ENCODE measurements at regions not wholly inside any gene's neighbourhood (a gene's known extent, or its start where the extent isn't known, plus 50 kb on each side); places are given as distances from the start of the nearest gene placed in this dataset.

DNA sequence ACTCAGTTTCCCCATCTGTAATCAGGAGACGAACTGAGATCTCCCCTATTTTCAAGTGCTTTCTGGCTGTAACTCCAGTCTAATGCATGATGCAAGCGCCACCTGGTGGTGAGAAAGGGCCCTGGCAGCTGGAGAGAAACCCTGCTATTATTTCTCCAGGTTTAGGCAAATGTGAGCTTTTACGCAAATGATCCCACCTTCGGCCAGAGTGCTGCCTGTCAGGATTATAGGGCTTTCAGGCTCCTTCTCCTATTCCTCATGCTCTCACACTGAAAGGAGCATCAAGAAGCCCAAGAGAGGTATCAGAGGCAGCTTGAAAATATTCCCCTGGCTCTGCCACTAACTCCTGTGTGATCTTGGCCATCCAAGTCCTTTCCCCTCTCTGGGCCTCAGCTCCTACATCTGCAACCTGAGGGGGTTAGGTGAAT, 93.9 kb upstream of the RASGRF1 start:
- Histone ChIP-seq H3K4me1 (no peaks in the 10 kb centered on the region), H3K4me3 (no peak overlapping the region), H3K9me3 (no peaks in the 10 kb centered on the region), H3K27ac (no peak overlapping the region), H3K36me3 (no peaks in the 10 kb centered on the region), H3K27me3 (no peaks in the 10 kb centered on the region)
- ATAC-seq, result peak in 3 of 4 donors; percentile 42 to 65 (median 50)
- WGBS, 4 donors, result 5 to 6% (median 6%) methylated on average over 4 of the region's 4 CpGs
- intact Hi-C loops (cut with DNase I), result loop anchor here (1.0 to 10.0 kb wide), 8 partner anchors 156 to 560 kb away; partner anchors contain the start of gene CHRNA3 (in 1 of the 10)
- DNase-seq, result peak; percentile 57 to 81 (median 70)
- no peak for TF ChIP-seq POLR2A (IDR thresholded peaks at IDR 0.05)
- TF ChIP-seq, protein P1, sequence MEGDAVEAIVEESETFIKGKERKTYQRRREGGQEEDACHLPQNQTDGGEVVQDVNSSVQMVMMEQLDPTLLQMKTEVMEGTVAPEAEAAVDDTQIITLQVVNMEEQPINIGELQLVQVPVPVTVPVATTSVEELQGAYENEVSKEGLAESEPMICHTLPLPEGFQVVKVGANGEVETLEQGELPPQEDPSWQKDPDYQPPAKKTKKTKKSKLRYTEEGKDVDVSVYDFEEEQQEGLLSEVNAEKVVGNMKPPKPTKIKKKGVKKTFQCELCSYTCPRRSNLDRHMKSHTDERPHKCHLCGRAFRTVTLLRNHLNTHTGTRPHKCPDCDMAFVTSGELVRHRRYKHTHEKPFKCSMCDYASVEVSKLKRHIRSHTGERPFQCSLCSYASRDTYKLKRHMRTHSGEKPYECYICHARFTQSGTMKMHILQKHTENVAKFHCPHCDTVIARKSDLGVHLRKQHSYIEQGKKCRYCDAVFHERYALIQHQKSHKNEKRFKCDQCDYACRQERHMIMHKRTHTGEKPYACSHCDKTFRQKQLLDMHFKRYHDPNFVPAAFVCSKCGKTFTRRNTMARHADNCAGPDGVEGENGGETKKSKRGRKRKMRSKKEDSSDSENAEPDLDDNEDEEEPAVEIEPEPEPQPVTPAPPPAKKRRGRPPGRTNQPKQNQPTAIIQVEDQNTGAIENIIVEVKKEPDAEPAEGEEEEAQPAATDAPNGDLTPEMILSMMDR (IDR thresholded peaks at IDR 0.05), result peak; percentile 89 to 99 (median 96)

DNA sequence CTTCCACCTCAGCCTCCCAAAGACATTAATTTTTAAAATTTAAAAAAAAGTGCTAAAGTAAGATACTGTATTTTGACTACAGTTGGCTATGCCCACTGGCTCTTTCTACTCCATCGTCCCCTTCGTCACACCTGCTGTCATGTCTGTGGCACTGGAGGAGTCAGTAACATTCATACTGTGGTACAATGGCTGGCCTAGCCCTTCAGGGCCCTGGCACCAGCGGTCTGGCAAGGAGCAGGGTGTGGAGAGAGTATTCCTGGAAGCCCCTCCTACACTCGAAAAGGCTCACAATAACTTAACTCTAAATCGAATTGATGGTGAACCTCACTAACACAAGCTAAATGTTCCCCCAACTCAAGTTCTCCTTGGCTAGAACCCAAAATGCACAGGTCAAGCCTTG, 89.7 kb upstream of the RASGRF1 start:
- Histone ChIP-seq H3K4me1 (no peaks in the 10 kb centered on the region), H3K27me3 (no peaks in the 10 kb centered on the region), H3K27ac (no peak overlapping the region), H3K9me3 (no peaks in the 10 kb centered on the region), H3K36me3 (no peaks in the 10 kb centered on the region), H3K4me3 (no peak overlapping the region)
- DNase-seq (no peak), ATAC-seq (no peak)
- intact Hi-C loops (cut with DNase I), result loop anchor here in 7 of 10 donors (5.0 to 10.0 kb wide), 5 partner anchors 266 to 556 kb away; partner anchors contain the start of gene CHRNA3 (in 1 of the 7)
- TF ChIP-seq, protein P1 (IDR thresholded peaks at IDR 0.05), result no peak
- no peak for TF ChIP-seq POLR2A (IDR thresholded peaks at IDR 0.05)
- WGBS, 4 donors, result 83 to 87% (median 86%) methylated on average over 5 of the region's 5 CpGs

- ATAC-seq (no peak), DNase-seq (no peak)
- Histone ChIP-seq H3K27me3 (no peaks in the 10 kb centered on the region), H3K9me3 (no peaks in the 10 kb centered on the region), H3K4me1 (no peaks in the 10 kb centered on the region), H3K4me3 (no peak overlapping the region), H3K36me3 (no peaks in the 10 kb centered on the region), H3K27ac (no peak overlapping the region)
- WGBS, 4 donors, result 81 to 90% (median 87%) methylated on average over 5 of the region's 5 CpGs
- no peak for TF ChIP-seq POLR2A (IDR thresholded peaks at IDR 0.05)
- TF ChIP-seq, protein P1 (IDR thresholded peaks at IDR 0.05), result no peak
- intact Hi-C loops (cut with DNase I), result no loop called here
Measured at GRCh38 chr15:79179597-79179996, 89.0 kb upstream of the RASGRF1 start.

GRCh38 chr15:79179108-79179561, 88.6 kb upstream of the RASGRF1 start:
- Histone ChIP-seq H3K27me3 (no peaks in the 10 kb centered on the region), H3K4me3 (no peak overlapping the region), H3K4me1 (no peaks in the 10 kb centered on the region), H3K9me3 (no peaks in the 10 kb centered on the region), H3K27ac (no peak overlapping the region), H3K36me3 (no peaks in the 10 kb centered on the region)
- TF ChIP-seq POLR2A (IDR thresholded peaks at IDR 0.05), result no peak
- TF ChIP-seq, protein P1 (IDR thresholded peaks at IDR 0.05), result no peak
- ATAC-seq (no peak), DNase-seq (no peak)
- WGBS, 4 donors, result 75 to 86% (median 78%) methylated on average over 13 to 14 of the region's 14 CpGs
- intact Hi-C loops (cut with DNase I), result no loop called here

All from heart left ventricle (tissue), 16 donors.